HG02870 (cell line): ENCODE measurements at regions not wholly inside any gene's neighbourhood (a gene's known extent, or its start where the extent isn't known, plus 50 kb on each side); places are given as distances from the start of the nearest gene placed in this dataset.
"Not testable (repeated sequence)": the region's sequence is repeated elsewhere in the genome, so short reads cannot be mapped to it uniquely, and the experiment has no call there.

Experiments
- ATAC-seq: cut with Tn5 transposase; IDR thresholded peaks from one replicate; pipeline ENCODE4 v1.9.1; 2021; ENCODE audit warnings: mild to moderate bottlenecking, moderate library complexity; ENCODE audit not compliant: unreplicated experiment

DNA sequence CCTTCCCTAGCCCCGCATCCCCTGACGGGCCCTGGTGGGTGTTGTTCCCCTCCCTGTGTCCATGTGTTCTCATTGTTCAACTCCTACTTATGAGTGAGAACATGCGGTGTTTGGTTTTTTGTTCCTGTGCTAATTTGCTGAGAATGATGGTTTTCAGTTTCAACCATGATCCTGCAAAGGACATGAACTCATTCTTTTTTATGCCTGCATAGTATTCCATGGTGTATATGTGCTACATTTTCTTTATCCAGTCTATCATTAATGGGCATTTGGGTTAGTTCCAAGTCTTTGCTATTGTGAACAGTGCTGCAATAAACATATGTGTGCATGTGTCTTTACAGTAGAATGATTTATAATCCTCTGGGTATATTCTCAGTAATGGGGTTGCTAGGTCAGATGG is 65.7 kb upstream of the DCD start:
- not testable (repeated sequence) for ATAC-seq

DNA sequence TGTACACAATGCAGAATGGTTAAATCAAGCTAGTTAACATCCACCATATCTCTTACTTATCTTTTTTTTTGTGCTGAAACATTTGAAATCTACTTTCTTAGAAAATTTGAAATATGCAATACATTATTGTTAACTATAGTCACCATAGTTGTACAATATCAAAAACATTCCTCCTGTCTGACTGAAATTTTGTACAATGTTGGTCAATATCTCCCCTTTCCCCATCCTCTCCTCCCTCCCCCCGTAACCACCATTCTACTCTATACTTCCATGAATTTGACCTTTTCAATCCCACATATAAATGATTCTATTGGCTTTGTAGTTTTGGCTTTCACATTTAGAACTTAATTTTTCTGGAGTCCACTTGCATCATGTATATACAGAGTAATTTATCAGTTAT is 63.5 kb upstream of the DCD start:
- ATAC-seq, result no peak

DNA sequence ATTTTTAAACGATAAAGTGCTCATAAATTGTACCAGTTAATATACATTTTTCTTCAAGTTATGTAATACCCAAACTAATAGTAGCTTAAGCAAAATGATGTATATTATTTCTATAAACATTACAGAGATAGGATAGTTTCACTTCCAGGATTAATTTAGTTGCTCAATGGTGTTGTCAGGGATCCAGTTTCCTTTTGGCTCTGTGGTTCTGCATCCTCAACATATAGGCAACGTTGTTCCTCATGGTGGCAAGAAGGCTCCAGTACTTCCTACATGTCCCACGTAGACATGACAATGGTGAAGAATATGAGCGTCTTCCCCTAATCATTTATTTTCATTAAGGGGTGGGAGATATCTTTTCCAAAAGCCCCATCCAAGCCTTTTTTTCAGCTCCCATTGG is 60.7 kb upstream of the DCD start:
- ATAC-seq, result no peak

DNA sequence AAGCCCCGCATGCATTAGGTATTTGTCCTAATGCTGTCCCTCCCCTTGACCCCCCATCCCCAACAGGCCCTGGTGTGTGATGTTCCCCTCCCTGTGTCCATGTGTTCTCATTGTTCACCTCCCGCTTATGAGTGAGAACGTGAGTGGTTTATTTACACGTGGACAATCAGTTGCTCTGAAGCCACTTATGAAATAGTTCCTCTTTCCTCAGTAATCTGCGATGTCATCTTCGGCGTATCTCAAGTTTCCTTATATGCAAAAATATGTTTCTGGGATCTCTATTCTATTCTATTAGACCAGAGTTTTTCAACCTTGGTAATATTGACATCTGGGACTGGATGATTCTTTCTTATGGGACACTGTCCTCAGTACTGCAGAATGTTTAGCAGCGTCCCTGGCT is 56.0 kb upstream of the DCD start:
- ATAC-seq, result no peak

DNA sequence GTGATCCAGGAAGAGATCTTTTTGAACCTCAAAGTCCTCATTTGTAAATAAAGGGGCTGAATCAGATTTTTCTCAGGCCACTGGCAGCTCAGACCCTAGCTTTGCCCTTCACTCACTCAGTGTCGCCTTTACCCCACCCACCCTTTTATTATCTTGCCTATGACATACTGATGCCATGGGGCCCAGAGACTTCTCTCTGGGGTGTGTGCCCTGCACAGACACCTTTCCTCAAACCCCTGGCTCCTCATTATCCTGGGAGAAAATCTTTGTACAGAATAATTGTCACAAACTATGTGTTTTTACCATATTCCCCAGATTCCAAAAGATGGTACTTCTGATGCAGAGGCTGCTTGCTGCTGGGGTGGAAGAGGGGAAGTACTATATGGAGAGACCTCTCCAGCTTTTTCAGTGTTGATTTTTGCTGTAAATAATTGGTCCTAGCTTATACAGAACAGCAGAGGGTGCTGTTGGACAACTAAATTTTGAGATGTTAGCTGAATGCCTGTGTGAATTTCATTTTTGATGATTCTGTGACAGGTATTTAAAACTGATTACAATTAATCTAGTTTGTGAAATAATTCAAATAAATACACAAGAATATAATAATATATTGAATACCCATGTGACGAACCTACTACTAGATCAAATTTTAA is 53.9 kb upstream of the DCD start:
- ATAC-seq, result no peak

DNA sequence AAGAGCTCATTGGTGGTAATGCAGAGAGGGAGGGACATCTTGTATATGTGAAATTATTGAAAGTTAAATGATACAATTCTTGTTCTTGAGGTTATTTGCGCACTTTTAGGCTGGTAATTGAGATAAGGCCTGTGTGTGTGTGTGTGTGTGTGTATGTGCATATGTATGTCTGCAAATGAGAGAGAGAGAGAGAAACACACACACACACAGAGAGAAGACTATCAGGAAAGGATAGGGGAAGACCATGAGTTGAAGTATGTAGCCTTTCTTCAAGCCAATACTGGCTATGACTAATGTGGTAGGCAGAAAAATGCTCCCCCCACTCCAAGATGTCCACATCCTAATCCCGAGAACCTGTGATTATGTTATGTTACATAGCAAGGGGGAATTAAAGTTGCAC is 52.7 kb upstream of the DCD start:
- ATAC-seq, result no peak

DNA sequence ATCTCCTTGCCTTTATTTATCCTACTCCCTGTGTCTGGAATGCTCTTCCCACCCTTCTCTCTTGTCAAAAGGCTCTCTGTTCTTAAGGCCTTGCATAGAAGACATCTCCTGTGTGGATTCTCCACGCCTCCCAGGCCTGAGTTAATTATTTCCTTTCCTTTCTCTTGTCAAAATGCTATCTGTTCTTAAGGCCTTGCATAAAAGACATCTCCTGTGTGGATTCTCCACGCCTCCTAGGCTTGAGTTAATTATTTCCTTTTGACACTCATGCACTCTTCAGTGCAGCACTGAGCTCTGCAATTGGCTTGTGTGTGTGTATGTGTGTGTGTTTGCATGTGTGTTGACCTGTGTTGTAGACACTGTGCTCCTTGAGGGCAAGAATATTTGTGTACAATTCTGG is 52.1 kb upstream of the DCD start:
- no peak for ATAC-seq
